ENCODE measurements at regions not wholly inside any gene's neighbourhood (a gene's known extent, or its start where the extent isn't known, plus 50 kb on each side); places are given as distances from the start of the nearest gene placed in this dataset.
A peak's percentile ranks its signal among the peaks of the same experiment; 100 is the strongest.
"Not testable (repeated sequence)": the region's sequence is repeated elsewhere in the genome, so short reads cannot be mapped to it uniquely, and the experiment has no call there.

DNA sequence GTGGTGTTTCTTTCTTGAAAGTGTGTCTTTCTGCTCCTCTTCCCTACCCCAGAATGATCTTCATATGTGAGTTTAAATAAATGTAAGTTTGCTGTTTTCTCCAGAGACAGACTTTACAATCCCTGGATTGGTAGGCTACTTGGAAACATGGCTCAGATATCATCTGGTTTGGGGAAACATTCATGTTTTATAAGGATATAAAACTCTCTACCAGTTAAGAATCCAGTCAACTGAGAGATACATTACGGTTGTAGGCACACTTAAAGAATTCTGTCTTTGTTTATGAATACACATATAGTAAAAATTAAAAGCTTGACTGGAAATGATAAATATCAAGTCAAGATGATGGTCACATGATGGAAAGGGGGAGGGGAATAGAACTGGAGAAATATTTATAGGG is 739.3 kb downstream of the SLC4A3 start:
- TF ChIP-seq, protein P1, sequence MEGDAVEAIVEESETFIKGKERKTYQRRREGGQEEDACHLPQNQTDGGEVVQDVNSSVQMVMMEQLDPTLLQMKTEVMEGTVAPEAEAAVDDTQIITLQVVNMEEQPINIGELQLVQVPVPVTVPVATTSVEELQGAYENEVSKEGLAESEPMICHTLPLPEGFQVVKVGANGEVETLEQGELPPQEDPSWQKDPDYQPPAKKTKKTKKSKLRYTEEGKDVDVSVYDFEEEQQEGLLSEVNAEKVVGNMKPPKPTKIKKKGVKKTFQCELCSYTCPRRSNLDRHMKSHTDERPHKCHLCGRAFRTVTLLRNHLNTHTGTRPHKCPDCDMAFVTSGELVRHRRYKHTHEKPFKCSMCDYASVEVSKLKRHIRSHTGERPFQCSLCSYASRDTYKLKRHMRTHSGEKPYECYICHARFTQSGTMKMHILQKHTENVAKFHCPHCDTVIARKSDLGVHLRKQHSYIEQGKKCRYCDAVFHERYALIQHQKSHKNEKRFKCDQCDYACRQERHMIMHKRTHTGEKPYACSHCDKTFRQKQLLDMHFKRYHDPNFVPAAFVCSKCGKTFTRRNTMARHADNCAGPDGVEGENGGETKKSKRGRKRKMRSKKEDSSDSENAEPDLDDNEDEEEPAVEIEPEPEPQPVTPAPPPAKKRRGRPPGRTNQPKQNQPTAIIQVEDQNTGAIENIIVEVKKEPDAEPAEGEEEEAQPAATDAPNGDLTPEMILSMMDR (conservative IDR thresholded peaks at IDR 0.05; ENCODE audit: low read depth, low read length): no peak
- no peak overlapping the region for H3K4me3 ChIP-seq (ENCODE audit: low read depth, low read length)
- DNase-seq (ENCODE audit: low read depth): no peak

DNA sequence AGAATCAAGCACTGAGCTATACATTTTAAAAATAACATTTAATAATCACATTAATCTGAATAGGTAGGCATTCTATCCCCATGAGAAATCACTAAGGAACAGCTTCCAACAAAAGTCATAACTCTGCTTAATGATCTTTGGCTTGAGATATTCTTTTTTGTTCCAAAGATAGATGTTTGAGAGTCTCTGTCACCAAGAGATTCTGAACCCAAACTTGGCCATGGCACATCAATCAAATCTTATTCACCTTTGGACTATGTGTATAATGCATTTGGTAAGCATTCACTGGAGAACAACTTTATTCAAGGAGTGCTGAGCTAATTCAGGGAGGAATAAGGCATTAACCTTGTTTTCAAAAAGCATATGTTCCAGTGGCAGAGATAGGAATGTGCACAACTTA is 743.3 kb downstream of the SLC4A3 start:
- TF ChIP-seq, protein P1 (conservative IDR thresholded peaks at IDR 0.05; ENCODE audit: low read depth, low read length): no peak
- no peak for DNase-seq (ENCODE audit: low read depth)
- H3K4me3 ChIP-seq (ENCODE audit: low read depth, low read length): no peak overlapping the region

DNA sequence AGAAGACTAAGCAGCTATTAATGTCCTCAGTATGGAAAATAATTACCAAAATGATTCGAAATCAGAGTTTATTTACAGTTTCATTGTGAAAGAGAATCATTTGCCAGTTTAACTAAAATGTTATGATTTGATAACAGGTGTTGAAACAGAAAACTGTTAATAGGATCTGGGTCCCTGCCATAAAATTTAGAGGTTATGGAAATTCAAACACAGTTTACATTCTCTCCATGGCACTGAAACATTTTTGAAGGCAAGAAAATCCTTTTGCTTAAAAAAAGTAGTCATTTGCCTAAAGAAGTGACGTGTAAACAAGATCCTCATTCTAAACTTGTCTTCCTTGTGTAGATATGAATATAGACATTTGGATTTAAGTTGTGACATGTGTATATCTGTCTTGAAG is 743.8 kb downstream of the SLC4A3 start:
- TF ChIP-seq, protein P1 (conservative IDR thresholded peaks at IDR 0.05; ENCODE audit: low read depth, low read length): no peak
- no peak for DNase-seq (ENCODE audit: low read depth)
- H3K4me3 ChIP-seq (ENCODE audit: low read depth, low read length): no peak overlapping the region

DNA sequence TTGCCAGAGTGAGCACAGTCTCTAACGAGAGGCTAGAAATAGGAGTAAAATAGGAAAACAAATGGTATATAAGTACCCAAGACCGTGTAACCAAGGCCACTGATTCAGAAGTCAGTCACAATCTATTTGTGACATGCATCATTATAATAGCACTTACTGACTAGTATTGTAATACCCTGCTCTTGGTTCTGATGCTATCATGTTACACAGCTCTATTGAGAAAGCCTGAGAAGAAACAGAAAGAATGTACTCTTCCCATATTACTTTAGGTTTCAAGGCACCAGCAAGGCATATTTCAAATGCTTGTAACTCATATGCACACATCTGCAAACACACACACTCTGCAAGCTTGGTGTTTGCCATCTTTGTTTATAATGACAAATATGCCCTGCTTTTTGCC is 746.4 kb downstream of the SLC4A3 start:
- TF ChIP-seq, protein P1 (conservative IDR thresholded peaks at IDR 0.05; ENCODE audit: low read depth, low read length): no peak
- peak; percentile 84 for DNase-seq (ENCODE audit: low read depth)
- no peak overlapping the region for H3K4me3 ChIP-seq (ENCODE audit: low read depth, low read length)

DNA sequence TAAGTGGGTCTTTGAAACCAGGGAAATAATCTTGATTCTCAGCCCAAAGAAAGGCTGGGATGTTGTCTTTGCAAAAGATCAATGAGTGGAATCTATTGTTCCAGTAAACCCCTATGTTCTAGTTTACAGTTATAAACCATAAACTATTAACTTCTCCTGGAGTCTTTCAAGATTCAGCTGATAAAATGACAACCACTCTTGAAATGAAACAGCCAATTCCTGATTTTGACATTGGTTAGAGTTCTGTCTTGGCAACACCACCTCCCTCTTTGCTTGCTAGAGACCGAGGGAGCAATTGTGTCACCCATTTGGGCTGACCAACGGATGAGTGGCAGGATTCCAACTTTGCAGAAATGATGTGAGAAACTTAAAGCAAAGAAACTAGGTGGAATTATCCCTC is 746.9 kb downstream of the SLC4A3 start:
- no peak overlapping the region for H3K4me3 ChIP-seq (ENCODE audit: low read depth, low read length)
- peak; percentile 2 for DNase-seq (ENCODE audit: low read depth)
- TF ChIP-seq, protein P1 (conservative IDR thresholded peaks at IDR 0.05; ENCODE audit: low read depth, low read length): no peak

DNA sequence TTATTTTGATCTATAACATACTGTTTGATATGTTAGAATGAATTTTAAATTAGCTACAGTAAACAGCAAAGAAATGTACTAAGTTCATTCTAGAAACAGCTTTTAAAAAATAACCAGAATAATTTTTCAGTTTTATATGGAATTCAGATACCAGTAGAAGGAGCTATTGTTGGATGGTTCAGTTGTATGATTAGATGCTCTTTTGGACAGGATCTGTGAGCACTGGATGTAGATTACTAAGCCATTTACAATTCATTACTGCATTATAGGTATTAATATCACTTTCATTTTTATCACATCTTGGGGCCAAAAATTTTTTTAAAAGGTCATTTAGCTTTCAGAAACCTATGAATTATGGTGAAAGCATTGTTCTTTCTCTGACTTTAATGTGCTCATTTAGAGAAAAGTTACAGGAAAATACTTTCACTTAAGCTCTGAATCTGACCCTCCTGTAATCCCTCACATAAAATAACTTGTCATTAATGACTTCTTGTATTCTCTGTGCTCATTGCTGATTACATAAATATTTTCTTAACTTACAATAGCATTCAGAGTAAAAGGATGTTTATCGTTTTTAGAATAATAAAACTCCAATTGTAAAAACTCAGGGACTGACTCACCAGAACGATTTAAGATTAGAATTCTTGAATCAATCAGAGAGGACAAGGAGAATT is 750.2 kb downstream of the SLC4A3 start:
- H3K4me3 ChIP-seq (ENCODE audit: low read depth, low read length): no peak overlapping the region
- DNase-seq (ENCODE audit: low read depth): peak; percentile 8
- TF ChIP-seq, protein P1 (conservative IDR thresholded peaks at IDR 0.05; ENCODE audit: low read depth, low read length): no peak

DNA sequence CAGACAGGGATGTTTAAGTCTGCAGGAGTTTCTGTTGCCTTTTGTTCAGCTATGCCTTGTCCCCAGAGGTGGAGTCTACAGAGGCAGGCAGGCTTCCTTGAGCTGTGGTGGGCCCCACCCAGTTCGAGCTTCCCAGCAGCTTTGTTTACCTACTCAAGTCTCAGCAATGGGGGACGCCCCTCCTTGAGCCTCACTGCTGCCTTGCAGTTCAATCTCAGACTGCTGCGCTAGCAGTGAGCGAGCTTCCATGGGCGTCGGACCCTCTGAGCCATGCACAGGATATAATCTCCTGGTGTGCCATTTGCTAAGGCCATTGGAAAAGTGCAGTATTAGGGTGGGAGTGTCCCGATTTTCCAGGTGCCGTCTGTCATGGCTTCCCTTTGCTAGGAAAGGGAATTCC is 760.3 kb downstream of the SLC4A3 start:
- not testable (repeated sequence) for H3K4me3 ChIP-seq (ENCODE audit: low read depth, low read length); DNase-seq (ENCODE audit: low read depth)

Data from choroid plexus epithelial cell (primary cell).